Liver (tissue), 8 donors: ENCODE measurements at regions not wholly inside any gene's neighbourhood (a gene's known extent, or its start where the extent isn't known, plus 50 kb on each side); places are given as distances from the start of the nearest gene placed in this dataset.

Source experiments
- DNase-seq: peaks from one replicate; pipeline ENCODE4 v3.0.0-alpha.2; 2017; ENCODE audit warnings: low spot score
- H3K27ac ChIP-seq, 2 donors: one replicate each; pipeline ENCODE4 v1.7.0; 2013; ENCODE audit warnings: inconsistent platforms in 2 of 2, low read length in 2 of 2, control low read depth in 1 of 2, low read depth in 1 of 2, mild to moderate bottlenecking in 1 of 2
- H3K27me3 ChIP-seq, 4 donors: one replicate each; pipeline versions ENCODE4 v1.6.1 to v1.7.0; 2013; ENCODE audit warnings: low read length in 3 of 4, inconsistent platforms in 1 of 4, mild to moderate bottlenecking in 1 of 4, moderate library complexity in 1 of 4; ENCODE audit not compliant: control insufficient read depth in 4 of 4, insufficient read depth in 4 of 4
- H3K36me3 ChIP-seq, 4 donors: one replicate each; pipeline versions ENCODE4 v1.6.1 to v1.7.0; 2013; ENCODE audit warnings: low read length in 3 of 4, mild to moderate bottlenecking in 3 of 4, low read depth in 1 of 4, moderate library complexity in 1 of 4; ENCODE audit not compliant: control insufficient read depth in 4 of 4, insufficient read depth in 3 of 4
- H3K4me1 ChIP-seq, 4 donors: one replicate each; pipeline versions ENCODE4 v1.6.1 to v1.7.0; 2013; ENCODE audit warnings: low read length in 3 of 4, mild to moderate bottlenecking in 3 of 4, moderate library complexity in 1 of 4; ENCODE audit not compliant: control insufficient read depth in 4 of 4, insufficient read depth in 4 of 4
- H3K4me3 ChIP-seq, 3 donors: one replicate each; pipeline versions ENCODE4 v1.6.1 to v1.7.0; 2013; ENCODE audit warnings: low read length in 3 of 3, control low read depth in 1 of 3, low read depth in 1 of 3, mild to moderate bottlenecking in 1 of 3
- H3K9ac ChIP-seq, 2 donors: one replicate each; pipeline ENCODE4 v1.7.0; 2013; ENCODE audit warnings: low read length in 2 of 2, mild to moderate bottlenecking in 2 of 2, moderate library complexity in 2 of 2, control low read depth in 1 of 2, low read depth in 1 of 2
- H3K9me3 ChIP-seq, 4 donors: one replicate each; pipeline versions ENCODE4 v1.6.1 to v1.7.0; 2013; ENCODE audit warnings: low read length in 3 of 4; ENCODE audit not compliant: control insufficient read depth in 4 of 4
- EGR1 ChIP-seq, 2 donors: IDR thresholded peaks; 2 replicates each; pipeline ENCODE4 v1.6.1; 2016 to 2018; ENCODE audit warnings: antibody characterized with exemption in 2 of 2, low read depth in 2 of 2
- FOXA1 ChIP-seq: IDR thresholded peaks from 2 replicates; pipeline ENCODE4 v1.6.1; 2016; ENCODE audit warnings: antibody characterized with exemption
- FOXA2 ChIP-seq: IDR thresholded peaks from 2 replicates; pipeline ENCODE4 v1.6.1; 2016; ENCODE audit warnings: antibody characterized with exemption
- GABPA ChIP-seq, 2 donors: IDR thresholded peaks in 1 of 2; conservative IDR thresholded peaks in 1 of 2; 2 replicates each; pipeline ENCODE4 v1.6.1; 2016; ENCODE audit warnings: antibody characterized with exemption in 2 of 2, mild to moderate bottlenecking in 1 of 2, moderate library complexity in 1 of 2
- HNF4A ChIP-seq, 2 donors: conservative IDR thresholded peaks; 2 replicates each; pipeline ENCODE4 v1.6.1; 2016; ENCODE audit warnings: antibody characterized with exemption in 2 of 2, mild to moderate bottlenecking in 2 of 2
- JUND ChIP-seq, 2 donors: IDR thresholded peaks; 2 replicates each; pipeline ENCODE4 v1.6.1; 2016; ENCODE audit warnings: antibody characterized with exemption in 2 of 2
- NR2F2 ChIP-seq: IDR thresholded peaks from 2 replicates; pipeline ENCODE4 v1.6.1; 2016; ENCODE audit warnings: antibody characterized with exemption
- RAD21 ChIP-seq, 2 donors: IDR thresholded peaks; 2 replicates each; pipeline ENCODE4 v1.6.1; 2016; ENCODE audit warnings: antibody characterized with exemption in 2 of 2, mild to moderate bottlenecking in 2 of 2
- RXRA ChIP-seq, 2 donors: IDR thresholded peaks; 2 replicates each; pipeline ENCODE4 v1.6.1; 2017 to 2018; ENCODE audit warnings: antibody characterized with exemption in 2 of 2, mild to moderate bottlenecking in 1 of 2
- SP1 ChIP-seq: IDR thresholded peaks from 2 replicates; pipeline ENCODE4 v1.6.1; 2018; ENCODE audit warnings: antibody characterized with exemption, mild to moderate bottlenecking
- TAF1 ChIP-seq: conservative IDR thresholded peaks from 2 replicates; pipeline ENCODE4 v1.6.1; 2016; ENCODE audit warnings: antibody characterized with exemption, mild to moderate bottlenecking
- YY1 ChIP-seq: IDR thresholded peaks from 2 replicates; pipeline ENCODE4 v1.6.1; 2016; ENCODE audit warnings: antibody characterized with exemption, mild to moderate bottlenecking
- WGBS: extraction: QIAGEN DNeasy Blood & Tissue Kit; methylation state at CpG from one replicate; pipeline ENCODE4 v1.1.7; 2013; 5-methylcytosine and 5-hydroxymethylcytosine counted together
- TF ChIP-seq, protein P1 (sequence below): IDR thresholded peaks from 2 replicates; pipeline ENCODE4 v1.6.1; 2016; ENCODE audit warnings: antibody characterized with exemption
- TF ChIP-seq, protein P2 (sequence below): fragments of 150-350 bp; IDR thresholded peaks from 2 replicates; pipeline ENCODE4 v1.5.1; 2017; ENCODE audit warnings: improper control_type of control experiment, low read depth, low read length; ENCODE audit not compliant: missing input control
- TF ChIP-seq, protein P3 (sequence below): IDR thresholded peaks from 2 replicates; pipeline ENCODE4 v1.6.1; 2016; ENCODE audit warnings: antibody characterized with exemption
- donor health status: healthy.
- donor health status: healthy.
- donor health status: healthy.
- donor health status: healthy.
- donor health status: healthy.

- Histone ChIP-seq H3K4me1 (no peaks in the 10 kb centered on the region), H3K27me3 (no peaks in the 10 kb centered on the region), H3K4me3 (no peak overlapping the region), H3K9ac (no peak overlapping the region), H3K9me3 (no peaks in the 10 kb centered on the region), H3K36me3 (no peaks in the 10 kb centered on the region), H3K27ac (no peak overlapping the region)
- WGBS: 76% methylated on average over 3 of the region's 3 CpGs
- TF ChIP-seq RAD21 (IDR thresholded peaks at IDR 0.05): no peak
- no peak for TF ChIP-seq NR2F2
- TF ChIP-seq, protein P1, sequence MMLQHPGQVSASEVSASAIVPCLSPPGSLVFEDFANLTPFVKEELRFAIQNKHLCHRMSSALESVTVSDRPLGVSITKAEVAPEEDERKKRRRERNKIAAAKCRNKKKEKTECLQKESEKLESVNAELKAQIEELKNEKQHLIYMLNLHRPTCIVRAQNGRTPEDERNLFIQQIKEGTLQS: no peak
- TF ChIP-seq GABPA (IDR thresholded peaks at IDR 0.05 in 1 of 2, conservative IDR thresholded peaks at IDR 0.05 in 1 of 2): no peak
- TF ChIP-seq RXRA (IDR thresholded peaks at IDR 0.05): no peak
- no peak for TF ChIP-seq YY1
- TF ChIP-seq, protein P2, sequence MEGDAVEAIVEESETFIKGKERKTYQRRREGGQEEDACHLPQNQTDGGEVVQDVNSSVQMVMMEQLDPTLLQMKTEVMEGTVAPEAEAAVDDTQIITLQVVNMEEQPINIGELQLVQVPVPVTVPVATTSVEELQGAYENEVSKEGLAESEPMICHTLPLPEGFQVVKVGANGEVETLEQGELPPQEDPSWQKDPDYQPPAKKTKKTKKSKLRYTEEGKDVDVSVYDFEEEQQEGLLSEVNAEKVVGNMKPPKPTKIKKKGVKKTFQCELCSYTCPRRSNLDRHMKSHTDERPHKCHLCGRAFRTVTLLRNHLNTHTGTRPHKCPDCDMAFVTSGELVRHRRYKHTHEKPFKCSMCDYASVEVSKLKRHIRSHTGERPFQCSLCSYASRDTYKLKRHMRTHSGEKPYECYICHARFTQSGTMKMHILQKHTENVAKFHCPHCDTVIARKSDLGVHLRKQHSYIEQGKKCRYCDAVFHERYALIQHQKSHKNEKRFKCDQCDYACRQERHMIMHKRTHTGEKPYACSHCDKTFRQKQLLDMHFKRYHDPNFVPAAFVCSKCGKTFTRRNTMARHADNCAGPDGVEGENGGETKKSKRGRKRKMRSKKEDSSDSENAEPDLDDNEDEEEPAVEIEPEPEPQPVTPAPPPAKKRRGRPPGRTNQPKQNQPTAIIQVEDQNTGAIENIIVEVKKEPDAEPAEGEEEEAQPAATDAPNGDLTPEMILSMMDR: no peak
- no peak for TF ChIP-seq TAF1
- no peak for TF ChIP-seq EGR1 (IDR thresholded peaks at IDR 0.05; ENCODE audit: low read depth in 2 of 2)
- TF ChIP-seq, protein P3, sequence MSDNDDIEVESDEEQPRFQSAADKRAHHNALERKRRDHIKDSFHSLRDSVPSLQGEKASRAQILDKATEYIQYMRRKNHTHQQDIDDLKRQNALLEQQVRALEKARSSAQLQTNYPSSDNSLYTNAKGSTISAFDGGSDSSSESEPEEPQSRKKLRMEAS: no peak
- DNase-seq: no peak
Observed at GRCh38 chrX:149346306-149346705, 158.8 kb downstream of the IDS start.

GRCh38 chrX:149322316-149322715, 182.8 kb downstream of the IDS start:
- WGBS: 62% methylated on average over 2 of the region's 2 CpGs
- no peaks in the 10 kb centered on the region for H3K9me3 ChIP-seq

GRCh38 chrX:149313871-149314371, 191.2 kb downstream of the IDS start:
- H3K36me3 ChIP-seq: no peaks in the 10 kb centered on the region
- 54% methylated on average over 11 of the region's 11 CpGs for WGBS
- H3K27ac ChIP-seq: no peak overlapping the region
- TF ChIP-seq FOXA2 (no peak), HNF4A (conservative IDR thresholded peaks at IDR 0.05) (no peak), RAD21 (IDR thresholded peaks at IDR 0.05) (no peak), JUND (IDR thresholded peaks at IDR 0.05) (no peak)
- H3K9me3 ChIP-seq: no peaks in the 10 kb centered on the region
- no peaks in the 10 kb centered on the region for H3K27me3 ChIP-seq
- H3K4me1 ChIP-seq: no peaks in the 10 kb centered on the region
- no peak overlapping the region for H3K9ac ChIP-seq
- DNase-seq: no peak
- H3K4me3 ChIP-seq: no peak overlapping the region

More at GRCh38 chrX:149322316-149322715, 182.8 kb downstream of the IDS start:
- H3K27ac ChIP-seq: no peak overlapping the region
- no peak for TF ChIP-seq RXRA (IDR thresholded peaks at IDR 0.05)
- no peak for TF ChIP-seq TAF1
- no peak for TF ChIP-seq FOXA1
- no peak for TF ChIP-seq GABPA (IDR thresholded peaks at IDR 0.05 in 1 of 2, conservative IDR thresholded peaks at IDR 0.05 in 1 of 2)
- no peak for TF ChIP-seq YY1
- TF ChIP-seq SP1: no peak
- no peak for TF ChIP-seq EGR1 (IDR thresholded peaks at IDR 0.05; ENCODE audit: low read depth in 2 of 2)
- no peak overlapping the region for H3K4me3 ChIP-seq
- H3K36me3 ChIP-seq: no peaks in the 10 kb centered on the region
- H3K9ac ChIP-seq: no peak overlapping the region
- H3K27me3 ChIP-seq: peaks cover 0 to 3% (median 0%) of the 10 kb centered on the region in 4 donors
- no peaks in the 10 kb centered on the region for H3K4me1 ChIP-seq
- DNase-seq: no peak
